NB4 (cell line): ENCODE measurements at regions not wholly inside any gene's neighbourhood (a gene's known extent, or its start where the extent isn't known, plus 50 kb on each side); places are given as distances from the start of the nearest gene placed in this dataset.
A peak's percentile ranks its signal among the peaks of the same experiment; 100 is the strongest.
"Not testable (repeated sequence)": the region's sequence is repeated elsewhere in the genome, so short reads cannot be mapped to it uniquely, and the experiment has no call there.

ENCODE experiments used
- DNase-seq: peaks from one replicate; pipeline ENCODE4 v3.0.0; 2010; ENCODE audit warnings: low read depth
- H3K4me3 ChIP-seq: one replicate; pipeline ENCODE4 v1.5.1; 2011; ENCODE audit warnings: mild to moderate bottlenecking, low read depth, low read length, moderate library complexity
- CTCF ChIP-seq: IDR thresholded peaks from one replicate; pipeline ENCODE4 v1.5.1; 2012; ENCODE audit warnings: low read depth, low read length
- MAX ChIP-seq: IDR thresholded peaks from 2 replicates; pipeline ENCODE4 v1.6.1; 2011; ENCODE audit warnings: low read depth, low read length
- MYC ChIP-seq: IDR thresholded peaks from 2 replicates; pipeline ENCODE4 v1.6.1; 2011; ENCODE audit warnings: low read depth, low read length
- POLR2A ChIP-seq: IDR thresholded peaks from 2 replicates; pipeline ENCODE4 v1.6.1; 2011; ENCODE audit warnings: mild to moderate bottlenecking; ENCODE audit not compliant: insufficient read length; ENCODE audit errors: extremely low read depth

- no peak overlapping the region for H3K4me3 ChIP-seq
- no peak for DNase-seq
- TF ChIP-seq CTCF (no peak), MYC (no peak), POLR2A (no peak), MAX (no peak)
These were observed 514.1 kb upstream of the PITX2 start for GRCh38 chr4:111136967-111137366.

GRCh38 chr4:111143510-111143909 is 520.6 kb upstream of the PITX2 start:
- H3K4me3 ChIP-seq, result no peak overlapping the region
- TF ChIP-seq MAX (no peak), POLR2A (no peak), CTCF (no peak), MYC (no peak)
- no peak for DNase-seq

GRCh38 chr4:111154934-111155333 is 532.1 kb upstream of the PITX2 start:
- DNase-seq, result no peak
- TF ChIP-seq CTCF (no peak), POLR2A (no peak), MYC (no peak), MAX (no peak)
- no peak overlapping the region for H3K4me3 ChIP-seq

GRCh38 chr4:111164556-111164955 is 541.7 kb upstream of the PITX2 start:
- DNase-seq, result peak; percentile 20
- not testable (repeated sequence) for H3K4me3 ChIP-seq
- peak; percentile 34 for TF ChIP-seq CTCF

- DNase-seq, result no peak
- no peak overlapping the region for H3K4me3 ChIP-seq
- TF ChIP-seq POLR2A (no peak), CTCF (no peak), MAX (no peak), MYC (no peak)
These were observed 551.5 kb upstream of the PITX2 start for GRCh38 chr4:111174331-111174730.

- no peak overlapping the region for H3K4me3 ChIP-seq
- DNase-seq, result no peak
- TF ChIP-seq MYC (no peak), CTCF (no peak), MAX (no peak), POLR2A (no peak)
These were observed 555.4 kb upstream of the PITX2 start for GRCh38 chr4:111178231-111178630.
